ENCODE measurements at regions not wholly inside any gene's neighbourhood (a gene's known extent, or its start where the extent isn't known, plus 50 kb on each side); places are given as distances from the start of the nearest gene placed in this dataset.

DNA sequence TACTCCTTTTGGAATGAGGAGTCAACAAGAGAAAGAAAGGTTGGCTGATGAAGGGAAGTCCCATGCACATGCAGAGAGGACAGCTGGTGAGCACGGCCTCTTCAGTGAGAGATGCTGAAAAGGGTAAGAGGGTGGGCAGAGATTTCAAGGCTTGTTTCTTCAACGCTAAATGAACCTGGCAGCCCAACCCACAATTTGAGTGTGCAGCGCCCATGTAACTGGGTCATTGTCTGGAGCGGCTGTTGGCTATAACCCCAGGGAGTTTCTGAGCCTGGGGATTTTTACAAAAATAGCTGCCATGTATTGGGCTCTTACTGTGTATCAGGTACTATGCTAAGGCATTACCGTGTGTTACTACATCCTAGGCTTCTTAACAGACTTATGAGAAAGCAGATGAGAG, 594.1 kb downstream of the ETS1 start:
- Histone ChIP-seq H3K9me3 (replicated peaks; ENCODE audit: control insufficient read depth, insufficient read depth, low read length) (no peaks in the 10 kb centered on the region), H3K36me3 (ENCODE audit: control insufficient read depth in 2 of 2, insufficient read depth in 2 of 2, low read length in 1 of 2) (no peaks in the 10 kb centered on the region), H3K9ac (ENCODE audit: control insufficient read depth, insufficient read depth, low read length) (no peak overlapping the region), H3K4me2 (ENCODE audit: control insufficient read depth, insufficient read depth) (no peak overlapping the region), H2AFZ (ENCODE audit: control insufficient read depth, low read depth, low read length) (no peak overlapping the region), H3K79me2 (ENCODE audit: control insufficient read depth, insufficient read depth, low read length) (no peaks in the 10 kb centered on the region), H3K4me1 (ENCODE audit: control insufficient read depth, insufficient read depth, low read length) (no peaks in the 10 kb centered on the region), H3K27ac (ENCODE audit: control insufficient read depth, insufficient read depth) (no peak overlapping the region), H3K27me3 (replicated peaks in 1 of 2; ENCODE audit: control insufficient read depth in 2 of 2, insufficient read depth in 2 of 2, low read length in 1 of 2) (no peaks in the 10 kb centered on the region), H3K4me3 (no peak overlapping the region), H4K20me1 (ENCODE audit: control insufficient read depth, insufficient read depth) (no peaks in the 10 kb centered on the region)
- ATAC-seq: no peak
- in situ Hi-C loops (cut with MboI) (no loop called here), intact Hi-C loops (cut with micrococcal nuclease; ENCODE audit: unreplicated experiment) (no loop called here)
- TF ChIP-seq PML (IDR thresholded peaks at IDR 0.05; ENCODE audit: low read length) (no peak), ZNF217 (IDR thresholded peaks at IDR 0.05) (no peak), RBBP5 (conservative IDR thresholded peaks at IDR 0.05) (no peak), FOS (IDR thresholded peaks at IDR 0.05; ENCODE audit: borderline replicate concordance, extremely low read depth, insufficient read length) (no peak), MXI1 (IDR thresholded peaks at IDR 0.05; ENCODE audit: low read depth, low read length) (no peak), ZSCAN29 (IDR thresholded peaks at IDR 0.05) (no peak), KDM1A (IDR thresholded peaks at IDR 0.05; ENCODE audit: borderline replicate concordance) (no peak), ZZZ3 (IDR thresholded peaks at IDR 0.05; ENCODE audit: control insufficient read depth, insufficient read length, low read depth) (no peak), SMC3 (IDR thresholded peaks at IDR 0.05; ENCODE audit: borderline replicate concordance, low read length) (no peak), KAT2A (conservative IDR thresholded peaks at IDR 0.05; ENCODE audit: control insufficient read depth, low read depth, low read length) (no peak), FOXK2 (IDR thresholded peaks at IDR 0.05) (no peak), RAD51 (IDR thresholded peaks at IDR 0.05) (no peak), SMAD5 (IDR thresholded peaks at IDR 0.05; ENCODE audit: low read depth) (no peak), POLR2AphosphoS5 (IDR thresholded peaks at IDR 0.05; ENCODE audit: low read length) (no peak), CBX5 (IDR thresholded peaks at IDR 0.05; ENCODE audit: low read depth) (no peak)
- TF ChIP-seq, protein P1, sequence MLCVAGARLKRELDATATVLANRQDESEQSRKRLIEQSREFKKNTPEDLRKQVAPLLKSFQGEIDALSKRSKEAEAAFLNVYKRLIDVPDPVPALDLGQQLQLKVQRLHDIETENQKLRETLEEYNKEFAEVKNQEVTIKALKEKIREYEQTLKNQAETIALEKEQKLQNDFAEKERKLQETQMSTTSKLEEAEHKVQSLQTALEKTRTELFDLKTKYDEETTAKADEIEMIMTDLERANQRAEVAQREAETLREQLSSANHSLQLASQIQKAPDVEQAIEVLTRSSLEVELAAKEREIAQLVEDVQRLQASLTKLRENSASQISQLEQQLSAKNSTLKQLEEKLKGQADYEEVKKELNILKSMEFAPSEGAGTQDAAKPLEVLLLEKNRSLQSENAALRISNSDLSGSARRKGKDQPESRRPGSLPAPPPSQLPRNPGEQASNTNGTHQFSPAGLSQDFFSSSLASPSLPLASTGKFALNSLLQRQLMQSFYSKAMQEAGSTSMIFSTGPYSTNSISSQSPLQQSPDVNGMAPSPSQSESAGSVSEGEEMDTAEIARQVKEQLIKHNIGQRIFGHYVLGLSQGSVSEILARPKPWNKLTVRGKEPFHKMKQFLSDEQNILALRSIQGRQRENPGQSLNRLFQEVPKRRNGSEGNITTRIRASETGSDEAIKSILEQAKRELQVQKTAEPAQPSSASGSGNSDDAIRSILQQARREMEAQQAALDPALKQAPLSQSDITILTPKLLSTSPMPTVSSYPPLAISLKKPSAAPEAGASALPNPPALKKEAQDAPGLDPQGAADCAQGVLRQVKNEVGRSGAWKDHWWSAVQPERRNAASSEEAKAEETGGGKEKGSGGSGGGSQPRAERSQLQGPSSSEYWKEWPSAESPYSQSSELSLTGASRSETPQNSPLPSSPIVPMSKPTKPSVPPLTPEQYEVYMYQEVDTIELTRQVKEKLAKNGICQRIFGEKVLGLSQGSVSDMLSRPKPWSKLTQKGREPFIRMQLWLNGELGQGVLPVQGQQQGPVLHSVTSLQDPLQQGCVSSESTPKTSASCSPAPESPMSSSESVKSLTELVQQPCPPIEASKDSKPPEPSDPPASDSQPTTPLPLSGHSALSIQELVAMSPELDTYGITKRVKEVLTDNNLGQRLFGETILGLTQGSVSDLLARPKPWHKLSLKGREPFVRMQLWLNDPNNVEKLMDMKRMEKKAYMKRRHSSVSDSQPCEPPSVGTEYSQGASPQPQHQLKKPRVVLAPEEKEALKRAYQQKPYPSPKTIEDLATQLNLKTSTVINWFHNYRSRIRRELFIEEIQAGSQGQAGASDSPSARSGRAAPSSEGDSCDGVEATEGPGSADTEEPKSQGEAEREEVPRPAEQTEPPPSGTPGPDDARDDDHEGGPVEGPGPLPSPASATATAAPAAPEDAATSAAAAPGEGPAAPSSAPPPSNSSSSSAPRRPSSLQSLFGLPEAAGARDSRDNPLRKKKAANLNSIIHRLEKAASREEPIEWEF (IDR thresholded peaks at IDR 0.05; ENCODE audit: insufficient replicate concordance, low read depth, low read length): no peak
- TF ChIP-seq, protein P2, sequence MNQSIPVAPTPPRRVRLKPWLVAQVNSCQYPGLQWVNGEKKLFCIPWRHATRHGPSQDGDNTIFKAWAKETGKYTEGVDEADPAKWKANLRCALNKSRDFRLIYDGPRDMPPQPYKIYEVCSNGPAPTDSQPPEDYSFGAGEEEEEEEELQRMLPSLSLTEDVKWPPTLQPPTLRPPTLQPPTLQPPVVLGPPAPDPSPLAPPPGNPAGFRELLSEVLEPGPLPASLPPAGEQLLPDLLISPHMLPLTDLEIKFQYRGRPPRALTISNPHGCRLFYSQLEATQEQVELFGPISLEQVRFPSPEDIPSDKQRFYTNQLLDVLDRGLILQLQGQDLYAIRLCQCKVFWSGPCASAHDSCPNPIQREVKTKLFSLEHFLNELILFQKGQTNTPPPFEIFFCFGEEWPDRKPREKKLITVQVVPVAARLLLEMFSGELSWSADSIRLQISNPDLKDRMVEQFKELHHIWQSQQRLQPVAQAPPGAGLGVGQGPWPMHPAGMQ (IDR thresholded peaks at IDR 0.05; ENCODE audit: borderline replicate concordance): no peak
- ChIA-PET CTCF (no interaction called here), SMC1A (ENCODE audit: uncharacterized antibody, unreplicated experiment) (no interaction called here), RAD21 (ENCODE audit: unreplicated experiment) (no interaction called here), POLR2A (no interaction called here)
- 33% methylated on average over 5 of the region's 5 CpGs for WGBS (ENCODE audit: insufficient coverage, insufficient replicate concordance, low lambda C conversion rate, missing lambda C conversion rate)
- no peak for FAIRE-seq
- BruUV-seq (replicated peaks): no TSS peak
- no peak for DNase-seq (ENCODE audit: low read depth, low spot score)

Measured in GM12878 (cell line).